Osteoblast (primary cell): ENCODE measurements at regions not wholly inside any gene's neighbourhood (a gene's known extent, or its start where the extent isn't known, plus 50 kb on each side); places are given as distances from the start of the nearest gene placed in this dataset.

Experiments
- DNase-seq: peaks from one replicate; pipeline ENCODE4 v3.0.0; 2011; ENCODE audit warnings: low spot score, mixed read lengths; ENCODE audit not compliant: insufficient read length; ENCODE audit errors: missing footprints
- H2AFZ ChIP-seq: 2 replicates; pipeline ENCODE4 v1.6.0; 2011; ENCODE audit warnings: mild to moderate bottlenecking, low read length
- H3K27ac ChIP-seq: 2 replicates; pipeline ENCODE4 v1.5.1; 2011; ENCODE audit warnings: mild to moderate bottlenecking, low read depth, low read length, moderate library complexity
- H3K27me3 ChIP-seq: 2 replicates; pipeline ENCODE4 v1.6.0; 2012; ENCODE audit warnings: mild to moderate bottlenecking, control low read depth, inconsistent platforms, low read length, moderate library complexity; ENCODE audit not compliant: insufficient read depth
- H3K36me3 ChIP-seq: 2 replicates; pipeline ENCODE4 v1.5.1; 2011; ENCODE audit warnings: mild to moderate bottlenecking, low read length, control low read depth, moderate library complexity; ENCODE audit not compliant: insufficient read depth
- H3K4me1 ChIP-seq: 2 replicates; pipeline ENCODE4 v1.5.1; 2011; ENCODE audit warnings: mild to moderate bottlenecking, low read length, control low read depth, moderate library complexity; ENCODE audit not compliant: insufficient read depth
- H3K4me2 ChIP-seq: 2 replicates; pipeline ENCODE4 v1.6.0; 2011; ENCODE audit warnings: mild to moderate bottlenecking, low read length; ENCODE audit not compliant: insufficient read depth
- H3K4me3 ChIP-seq: fragments of 200-600 bp; sonication (generic); 3 replicates; pipeline ENCODE4 v1.5.1; 2012; ENCODE audit warnings: mild to moderate bottlenecking, low read length, inconsistent platforms; ENCODE audit not compliant: insufficient read depth
- H3K79me2 ChIP-seq: 2 replicates; pipeline ENCODE4 v1.6.0; 2012; ENCODE audit warnings: mild to moderate bottlenecking, low read length, control low read depth, inconsistent platforms; ENCODE audit not compliant: insufficient read depth
- H3K9me3 ChIP-seq: 2 replicates; pipeline ENCODE4 v1.5.1; 2011; ENCODE audit warnings: low read depth, low read length, control low read depth
- H4K20me1 ChIP-seq: 2 replicates; pipeline ENCODE4 v1.6.0; 2012; ENCODE audit warnings: mild to moderate bottlenecking, low read length, control low read depth; ENCODE audit not compliant: insufficient read depth
- CTCF ChIP-seq: IDR thresholded peaks from 2 replicates; pipeline ENCODE4 v1.5.1; 2011; ENCODE audit warnings: mild to moderate bottlenecking, low read depth, low read length, moderate library complexity; ENCODE audit errors: extremely low read depth

GRCh38 chrX:39261446-39262147, 460.3 kb downstream of the MID1IP1 start:
- Histone ChIP-seq H4K20me1 (no peaks in the 10 kb centered on the region), H3K27me3 (peaks cover 3% of the 10 kb centered on the region), H3K79me2 (no peaks in the 10 kb centered on the region), H3K4me1 (peaks cover 7% of the 10 kb centered on the region), H3K4me2 (peak overlapping the region; percentile 13), H3K27ac (peak overlapping the region; percentile 36), H2AFZ (no peak overlapping the region), H3K9me3 (no peaks in the 10 kb centered on the region), H3K36me3 (no peaks in the 10 kb centered on the region), H3K4me3 (no peak overlapping the region)
- TF ChIP-seq CTCF = peak; percentile 55
- no peak for DNase-seq

DNA sequence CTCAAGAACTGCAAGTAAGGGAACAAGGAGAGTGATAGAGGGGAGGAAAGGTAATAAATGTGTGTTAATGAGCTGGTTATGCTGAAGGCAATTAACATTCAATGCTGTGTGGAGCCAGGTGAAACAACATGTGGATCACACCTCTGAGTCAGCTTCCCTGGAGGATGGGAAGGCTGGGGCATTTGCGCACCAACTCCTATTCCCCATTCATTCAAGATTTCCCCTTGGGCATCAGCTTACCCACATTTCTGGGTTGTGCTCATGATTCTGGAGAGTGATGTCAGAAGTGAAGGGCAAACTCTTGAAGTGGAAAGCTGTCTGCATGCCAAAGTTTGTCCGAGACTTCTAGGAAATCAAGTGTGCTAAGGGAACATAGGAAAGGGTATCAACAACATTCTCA, 461.4 kb downstream of the MID1IP1 start:
- Histone ChIP-seq H3K79me2 (no peaks in the 10 kb centered on the region), H3K4me3 (no peak overlapping the region), H3K27me3 (peaks cover 13% of the 10 kb centered on the region), H4K20me1 (no peaks in the 10 kb centered on the region), H2AFZ (no peak overlapping the region), H3K27ac (no peak overlapping the region), H3K9me3 (no peaks in the 10 kb centered on the region), H3K36me3 (no peaks in the 10 kb centered on the region), H3K4me2 (no peak overlapping the region), H3K4me1 (peaks cover 7% of the 10 kb centered on the region)
- TF ChIP-seq CTCF = no peak
- no peak for DNase-seq

- DNase-seq = no peak
- Histone ChIP-seq H3K4me1 (peaks cover 7% of the 10 kb centered on the region), H3K4me3 (no peak overlapping the region), H3K9me3 (no peaks in the 10 kb centered on the region), H2AFZ (no peak overlapping the region), H3K4me2 (no peak overlapping the region), H4K20me1 (no peaks in the 10 kb centered on the region), H3K36me3 (no peaks in the 10 kb centered on the region), H3K79me2 (no peaks in the 10 kb centered on the region), H3K27ac (no peak overlapping the region), H3K27me3 (peaks cover 25% of the 10 kb centered on the region)
- no peak for TF ChIP-seq CTCF
Observed at GRCh38 chrX:39264023-39264422, 462.8 kb downstream of the MID1IP1 start.

GRCh38 chrX:39267176-39267575, 465.9 kb downstream of the MID1IP1 start:
- Histone ChIP-seq H2AFZ (no peak overlapping the region), H4K20me1 (no peaks in the 10 kb centered on the region), H3K4me3 (no peak overlapping the region), H3K4me1 (no peaks in the 10 kb centered on the region), H3K79me2 (no peaks in the 10 kb centered on the region), H3K27me3 (peaks cover 35% of the 10 kb centered on the region), H3K9me3 (no peaks in the 10 kb centered on the region), H3K36me3 (no peaks in the 10 kb centered on the region), H3K4me2 (no peak overlapping the region), H3K27ac (no peak overlapping the region)
- no peak for TF ChIP-seq CTCF
- no peak for DNase-seq
